Gastroesophageal sphincter (tissue), 3 donors: ENCODE measurements at regions not wholly inside any gene's neighbourhood (a gene's known extent, or its start where the extent isn't known, plus 50 kb on each side); places are given as distances from the start of the nearest gene placed in this dataset.

Source experiments
- CTCF ChIP-seq, 4 experiments: fragments of 200-600 bp in 2 of 4; fragments of 450-650 bp in 2 of 4; sonication (generic) in 1 of 4; IDR thresholded peaks; one replicate each; pipeline ENCODE4 v1.5.1; 2017 to 2019; ENCODE audit warnings: antibody characterized with exemption in 4 of 4, mild to moderate bottlenecking in 2 of 4, moderate library complexity in 2 of 4
- EP300 ChIP-seq: sonication (generic); formaldehyde crosslinking; IDR thresholded peaks from one replicate; pipeline ENCODE4 v1.6.1; 2017; ENCODE audit warnings: antibody characterized with exemption, mild to moderate bottlenecking
- POLR2A ChIP-seq, 2 donors: fragments of 450-650 bp; IDR thresholded peaks; one replicate each; pipeline ENCODE4 v1.6.1; 2017; ENCODE audit warnings: antibody characterized with exemption in 2 of 2, mild to moderate bottlenecking in 2 of 2, moderate library complexity in 1 of 2
- POLR2AphosphoS5 ChIP-seq: sonication (generic); formaldehyde crosslinking; IDR thresholded peaks from one replicate; pipeline ENCODE4 v1.6.1; 2017; ENCODE audit warnings: antibody characterized with exemption

- no peak for TF ChIP-seq CTCF (IDR thresholded peaks at IDR 0.05)
- TF ChIP-seq EP300: no peak
- no peak for TF ChIP-seq POLR2A (IDR thresholded peaks at IDR 0.05)
- no peak for TF ChIP-seq POLR2AphosphoS5
Observed at GRCh38 chr15:38012894-38013293, 78.5 kb downstream of the TMCO5A start.
